IMR-90 (cell line): ENCODE measurements at regions not wholly inside any gene's neighbourhood (a gene's known extent, or its start where the extent isn't known, plus 50 kb on each side); places are given as distances from the start of the nearest gene placed in this dataset.

Experiments
- ATAC-seq: fragments of 200-7000 bp; cut with Tn5 transposase; 2 replicates; pipeline ENCODE4 v1.9.1; 2020; ENCODE audit warnings: low read depth, mild to moderate bottlenecking, moderate library complexity
- BruUV-seq: library from RNA; stranded (reverse); fragments of 400-500 nt; replicated peaks from 2 replicates; lab custom pipeline; 2021; lab: Mats Ljungman, UMichigan
- CTCF ChIA-PET: fragments of 300-600 bp; formaldehyde crosslinking; extraction: SDS; loops from one replicate; lab custom pipeline; 2021; ENCODE audit warnings: antibody characterized with exemption; lab: Yijun Ruan, JAX
- POLR2A ChIA-PET: fragments of 300-600 bp; sonication (Branson Sonifier 250); formaldehyde crosslinking; loops from one replicate; lab custom pipeline; 2022; ENCODE audit warnings: antibody characterized with exemption; ENCODE audit not compliant: unreplicated experiment; lab: Charles Lee
- DNase-seq: peaks from one replicate; pipeline ENCODE4 v3.0.0; 2013
- H2AFZ ChIP-seq: replicated peaks from 2 replicates; pipeline ENCODE3; 2013; ENCODE audit warnings: low read length, mild to moderate bottlenecking; ENCODE audit not compliant: poor library complexity
- H2AK5ac ChIP-seq: 2 replicates; pipeline ENCODE4 v1.6.1; 2013; ENCODE audit warnings: low read depth, low read length, inconsistent platforms
- H2AK9ac ChIP-seq: replicated peaks from 2 replicates; pipeline ENCODE3; 2013; ENCODE audit warnings: mild to moderate bottlenecking, low read depth, low read length, moderate library complexity; ENCODE audit not compliant: poor library complexity
- H2BK120ac ChIP-seq: 2 replicates; pipeline ENCODE4 v1.6.1; 2013; ENCODE audit warnings: low read depth, low read length, inconsistent platforms
- H2BK15ac ChIP-seq: 3 replicates; pipeline ENCODE4 v1.6.1; 2013; ENCODE audit warnings: low read depth, low read length, inconsistent platforms
- H2BK20ac ChIP-seq: 2 replicates; pipeline ENCODE4 v1.6.1; 2013; ENCODE audit warnings: low read depth, mild to moderate bottlenecking, inconsistent platforms, low read length, moderate library complexity
- H2BK5ac ChIP-seq: 2 replicates; pipeline ENCODE4 v1.6.1; 2013; ENCODE audit warnings: mild to moderate bottlenecking, low read depth, low read length, inconsistent platforms; ENCODE audit not compliant: poor library complexity, severe bottlenecking
- H3K14ac ChIP-seq: replicated peaks from 2 replicates; pipeline ENCODE4 v1.6.1; 2013; ENCODE audit warnings: low read depth, low read length, inconsistent platforms
- H3K18ac ChIP-seq: 2 replicates; pipeline ENCODE4 v1.6.1; 2013; ENCODE audit warnings: low read depth, low read length, control low read depth
- H3K23ac ChIP-seq: 2 replicates; pipeline ENCODE4 v1.6.1; 2013; ENCODE audit warnings: low read depth, low read length, inconsistent platforms
- H3K27ac ChIP-seq: 2 replicates; pipeline ENCODE4 v1.5.1; 2013; ENCODE audit warnings: mild to moderate bottlenecking, control low read depth, low read length; ENCODE audit not compliant: insufficient read depth
- H3K27me3 ChIP-seq: 2 replicates; pipeline ENCODE4 v1.6.1; 2013; ENCODE audit warnings: low read length; ENCODE audit not compliant: control insufficient read depth, insufficient read depth
- H3K36me3 ChIP-seq: 2 replicates; pipeline ENCODE4 v1.6.1; 2013; ENCODE audit warnings: low read length, mixed read lengths; ENCODE audit not compliant: control insufficient read depth, insufficient read depth
- H3K4ac ChIP-seq: 2 replicates; pipeline ENCODE4 v1.6.1; 2013; ENCODE audit warnings: low read depth, low read length, inconsistent platforms
- H3K4me1 ChIP-seq: 2 replicates; pipeline ENCODE4 v1.6.1; 2013; ENCODE audit warnings: low read length, mixed read lengths; ENCODE audit not compliant: control insufficient read depth, insufficient read depth
- H3K4me2 ChIP-seq: 2 replicates; pipeline ENCODE4 v1.6.1; 2013; ENCODE audit warnings: low read depth, mild to moderate bottlenecking, control low read depth, low read length, moderate library complexity
- H3K4me3 ChIP-seq: 2 replicates; pipeline ENCODE4 v1.5.1; 2013; ENCODE audit warnings: low read depth, mild to moderate bottlenecking, control low read depth, low read length, moderate library complexity; ENCODE audit not compliant: insufficient read depth
- H3K56ac ChIP-seq: 2 replicates; pipeline ENCODE4 v1.6.1; 2013; ENCODE audit warnings: low read length, inconsistent platforms; ENCODE audit not compliant: insufficient read depth; ENCODE audit errors: extremely low read depth
- H3K79me1 ChIP-seq, 2 experiments: 2 replicates each; pipeline ENCODE4 v1.6.1; 2013; ENCODE audit warnings: low read length in 2 of 2, inconsistent platforms in 1 of 2, low read depth in 1 of 2
- H3K9ac ChIP-seq: 2 replicates; pipeline ENCODE4 v1.6.1; 2013; ENCODE audit warnings: low read depth, low read length, control low read depth
- H3K9me1 ChIP-seq: 2 replicates; pipeline ENCODE4 v1.6.1; 2013; ENCODE audit warnings: low read length, inconsistent platforms; ENCODE audit not compliant: insufficient read depth
- H3K9me3 ChIP-seq: 2 replicates; pipeline ENCODE4 v1.6.1; 2013; ENCODE audit warnings: low read length; ENCODE audit not compliant: control insufficient read depth, insufficient read depth
- H4K20me1 ChIP-seq: 2 replicates; pipeline ENCODE4 v1.6.1; 2013; ENCODE audit warnings: low read length, inconsistent platforms; ENCODE audit not compliant: insufficient read depth
- H4K5ac ChIP-seq: 2 replicates; pipeline ENCODE4 v1.6.1; 2013; ENCODE audit warnings: mild to moderate bottlenecking, low read depth, low read length, control low read depth
- H4K8ac ChIP-seq, 2 experiments: 2 replicates each; pipeline ENCODE4 v1.6.1; 2013; ENCODE audit warnings: low read depth in 2 of 2, low read length in 2 of 2, control low read depth in 1 of 2, inconsistent platforms in 1 of 2
- H4K91ac ChIP-seq: 2 replicates; pipeline ENCODE4 v1.6.1; 2013; ENCODE audit warnings: low read depth, low read length, inconsistent platforms; ENCODE audit not compliant: insufficient read depth
- BHLHE40 ChIP-seq: fragments of 150-350 bp; IDR thresholded peaks from 2 replicates; pipeline ENCODE4 v1.6.1; 2016; ENCODE audit warnings: mild to moderate bottlenecking, low read depth, low read length
- CEBPB ChIP-seq: IDR thresholded peaks from 2 replicates; pipeline ENCODE4 v1.6.1; 2012; ENCODE audit warnings: low read depth, low read length, improper control_type of control experiment
- RAD21 ChIP-seq: IDR thresholded peaks from 2 replicates; pipeline ENCODE4 v1.6.1; 2012; ENCODE audit warnings: low read length, improper control_type of control experiment
- SMC3 ChIP-seq: fragments of 150-350 bp; IDR thresholded peaks from 2 replicates; pipeline ENCODE4 v1.6.1; 2016; ENCODE audit warnings: low read depth, mild to moderate bottlenecking, antibody characterized with exemption, low read length, moderate library complexity
- WGBS, 2 experiments: methylation state at CpG; one replicate each; pipeline versions ENCODE4 v1.1.5 to v1.1.7; 2013; ENCODE audit warnings: missing lambda C conversion rate in 2 of 2; ENCODE audit not compliant: insufficient read length in 1 of 2; ENCODE audit errors: extremely low coverage in 2 of 2; 5-methylcytosine and 5-hydroxymethylcytosine counted together
- dilution Hi-C: fragments of 300-500 bp; cut with HindIII; formaldehyde crosslinking; loops from one replicate; pipeline ENCODE4 v1.14.3; 2018; ENCODE audit warnings: low sequenced_read_pairs; ENCODE audit not compliant: unreplicated experiment
- in situ Hi-C: fragments of 300-500 bp; cut with MboI; formaldehyde crosslinking; loops from 3 replicates; pipeline ENCODE4 v1.14.3; 2019; ENCODE audit warnings: low sequenced_read_pairs, inconsistent platforms, mixed read lengths
- intact Hi-C: fragments of 100-400 bp; cut with micrococcal nuclease; formaldehyde crosslinking; loops from 2 replicates; pipeline ENCODE4 v1.10.0; 2022

- Histone ChIP-seq H2AK9ac (no peak overlapping the region), H4K5ac (no peak overlapping the region), H3K79me1 (no peaks in the 10 kb centered on the region), H2AFZ (no peak overlapping the region), H3K9ac (no peak overlapping the region), H3K23ac (no peak overlapping the region), H3K27ac (no peak overlapping the region), H3K4ac (no peak overlapping the region), H3K14ac (no peak overlapping the region), H2BK5ac (no peak overlapping the region), H4K8ac (no peak overlapping the region), H3K4me1 (peaks cover 3% of the 10 kb centered on the region; the same call in 1 of the 2 replicates), H2BK120ac (no peak overlapping the region), H4K91ac (no peak overlapping the region), H3K4me3 (no peak overlapping the region), H3K4me2 (peak overlapping the region; percentile 29), H2BK15ac (no peak overlapping the region; the same call in 2 of the 3 replicates), H3K9me3 (no peaks in the 10 kb centered on the region), H3K56ac (no peak overlapping the region), H4K20me1 (no peaks in the 10 kb centered on the region), H3K18ac (no peak overlapping the region; the same call in 1 of the 2 replicates), H3K36me3 (no peaks in the 10 kb centered on the region), H2AK5ac (no peak overlapping the region), H3K9me1 (no peaks in the 10 kb centered on the region), H2BK20ac (no peak overlapping the region), H3K27me3 (no peaks in the 10 kb centered on the region)
- WGBS, 2 experiments = no CpG with 5 or more reads among the region's 6 CpGs
- dilution Hi-C loops (no loop called here), in situ Hi-C loops (no loop called here), intact Hi-C loops (no loop called here)
- TF ChIP-seq RAD21 (no peak), CEBPB (no peak), BHLHE40 (peak; percentile 77), SMC3 (no peak)
- DNase-seq (peak; percentile 34), ATAC-seq (peak; percentile 62)
- ChIA-PET CTCF (no interaction called here), POLR2A (interaction anchor here (0.6 kb wide), 1 partner anchor 161 kb away, joined by 4 read pairs; no protein-coding TSS in a partner anchor)
- no TSS peak for BruUV-seq
Measured at GRCh38 chr5:123881759-123882244, 369.8 kb downstream of the CSNK1G3 start.
